SK-N-SH (cell line): ENCODE measurements at regions not wholly inside any gene's neighbourhood (a gene's known extent, or its start where the extent isn't known, plus 50 kb on each side); places are given as distances from the start of the nearest gene placed in this dataset.

Experiments used
- CTCF ChIA-PET: fragments of 300-600, 350-600 bp; formaldehyde crosslinking; extraction: SDS; loops from one replicate; lab custom pipeline; 2021; lab: Yijun Ruan, JAX
- POLR2A ChIA-PET: fragments of 350-600 bp; sonication (Branson Sonifier 250); formaldehyde crosslinking; extraction: SDS; loops from one replicate; lab custom pipeline; 2020; ENCODE audit warnings: antibody characterized with exemption, inconsistent platforms; lab: Yijun Ruan, JAX
- DNase-seq: peaks from one replicate; pipeline ENCODE4 v3.0.0; 2012
- H2AFZ ChIP-seq: fragments of 200-600 bp; sonication (generic); 2 replicates; pipeline ENCODE4 v1.8.1; 2016; ENCODE audit warnings: antibody characterized with exemption, mild to moderate bottlenecking, low read depth
- H3F3A ChIP-seq: fragments of 200-600 bp; sonication (generic); replicated peaks from 2 replicates; pipeline ENCODE3; 2016; ENCODE audit warnings: antibody characterized with exemption, mild to moderate bottlenecking; ENCODE audit not compliant: insufficient read depth
- H3K27ac ChIP-seq, 2 experiments: fragments of 200-500 bp in 1 of 2; fragments of 200-600 bp in 1 of 2; sonication (Bioruptor generic) in 1 of 2; sonication (generic), shearing (Covaris generic) in 1 of 2; 2 replicates each; pipeline versions ENCODE4 v1.5.1 to v1.6.1; 2014 to 2016; ENCODE audit warnings: low read depth in 2 of 2, inconsistent platforms in 1 of 2, low read length in 1 of 2, mild to moderate bottlenecking in 1 of 2, mixed read lengths in 1 of 2
- H3K27me3 ChIP-seq: fragments of 200-600 bp; sonication (generic), shearing (Covaris generic); 2 replicates; pipeline ENCODE4 v1.6.1; 2016; ENCODE audit warnings: mixed run types; ENCODE audit not compliant: insufficient read depth
- H3K36me3 ChIP-seq, 2 experiments: fragments of 200-500 bp in 1 of 2; fragments of 200-600 bp in 1 of 2; sonication (Bioruptor generic) in 1 of 2; sonication (generic) in 1 of 2; replicated peaks in 1 of 2; 2 replicates each; pipeline versions ENCODE3 to v1.5.1; 2014 to 2016; ENCODE audit warnings: low read length in 1 of 2, mild to moderate bottlenecking in 1 of 2; ENCODE audit not compliant: insufficient read depth in 2 of 2, control insufficient read depth in 1 of 2
- H3K4me1 ChIP-seq, 2 experiments: fragments of 200-500 bp in 1 of 2; fragments of 200-600 bp in 1 of 2; sonication (Bioruptor generic) in 1 of 2; sonication (generic), shearing (Covaris generic) in 1 of 2; 2 replicates each; pipeline versions ENCODE4 v1.5.1 to v1.6.1; 2014 to 2016; ENCODE audit warnings: low read depth in 1 of 2, low read length in 1 of 2, mixed run types in 1 of 2; ENCODE audit not compliant: insufficient read depth in 2 of 2, control insufficient read depth in 1 of 2
- H3K4me2 ChIP-seq: fragments of 200-600 bp; sonication (generic), shearing (Covaris generic); 2 replicates; pipeline ENCODE4 v1.6.1; 2017; ENCODE audit warnings: mixed run types
- H3K4me3 ChIP-seq, 2 experiments: fragments of 200-500 bp in 1 of 2; fragments of 200-600 bp in 1 of 2; sonication (Bioruptor generic) in 1 of 2; sonication (generic), shearing (Covaris generic) in 1 of 2; 2 replicates each; pipeline versions ENCODE4 v1.5.1 to v1.8.1; 2014 to 2016; ENCODE audit warnings: low read depth in 2 of 2, inconsistent platforms in 1 of 2, low read length in 1 of 2, mild to moderate bottlenecking in 1 of 2, mixed read lengths in 1 of 2, moderate library complexity in 1 of 2
- H3K79me2 ChIP-seq: fragments of 200-600 bp; sonication (generic); 2 replicates; pipeline ENCODE4 v1.8.1; 2017; ENCODE audit warnings: mild to moderate bottlenecking; ENCODE audit not compliant: insufficient read depth
- H3K9ac ChIP-seq: fragments of 200-600 bp; sonication (generic); 2 replicates; pipeline ENCODE4 v1.6.1; 2017; ENCODE audit warnings: mixed run types
- H3K9me2 ChIP-seq: fragments of 200-600 bp; sonication (generic); 2 replicates; pipeline ENCODE4 v1.6.1; 2017; ENCODE audit warnings: mixed run types
- H3K9me3 ChIP-seq: fragments of 200-600 bp; sonication (generic); 2 replicates; pipeline ENCODE4 v1.6.1; 2017; ENCODE audit warnings: mixed run types, mild to moderate bottlenecking, moderate library complexity
- H4K20me1 ChIP-seq: fragments of 200-600 bp; sonication (generic); 2 replicates; pipeline ENCODE4 v1.6.1; 2017; ENCODE audit warnings: mild to moderate bottlenecking, mixed run types; ENCODE audit not compliant: insufficient read depth
- ELF1 ChIP-seq: IDR thresholded peaks from 2 replicates; pipeline ENCODE4 v1.4.0; 2012
- EP300 ChIP-seq, 2 experiments: IDR thresholded peaks; 2 replicates each; pipeline versions ENCODE4 v1.4.0 to v1.6.1; 2012; ENCODE audit warnings: borderline replicate concordance in 1 of 2, low read depth in 1 of 2, low read length in 1 of 2
- EZH2phosphoT487 ChIP-seq: fragments of 200-600 bp; sonication (generic); IDR thresholded peaks from 2 replicates; pipeline ENCODE4 v1.6.1; 2017; ENCODE audit warnings: low read depth, mixed run types, mild to moderate bottlenecking, antibody characterized with exemption, moderate library complexity, borderline replicate concordance
- FOXM1 ChIP-seq: IDR thresholded peaks from 2 replicates; pipeline ENCODE4 v1.4.0; 2012; ENCODE audit warnings: low read depth, mild to moderate bottlenecking
- IRF3 ChIP-seq: fragments of 150-350 bp; IDR thresholded peaks from 2 replicates; pipeline ENCODE4 v1.6.1; 2016; ENCODE audit warnings: mild to moderate bottlenecking, low read depth, low read length
- MXI1 ChIP-seq: IDR thresholded peaks from 2 replicates; pipeline ENCODE4 v1.6.1; 2012; ENCODE audit warnings: mild to moderate bottlenecking, low read depth, low read length, improper control_type of control experiment
- NFIC ChIP-seq: IDR thresholded peaks from 2 replicates; pipeline ENCODE4 v1.4.0; 2012; ENCODE audit warnings: borderline replicate concordance
- POLR2AphosphoS5 ChIP-seq: IDR thresholded peaks from 2 replicates; pipeline ENCODE4 v1.6.1; 2012; ENCODE audit warnings: low read depth, low read length
- RCOR1 ChIP-seq: fragments of 150-350 bp; IDR thresholded peaks from 2 replicates; pipeline ENCODE4 v1.6.1; 2017; ENCODE audit warnings: antibody characterized with exemption, low read length
- RXRA ChIP-seq: IDR thresholded peaks from 2 replicates; pipeline ENCODE4 v1.4.0; 2012; ENCODE audit warnings: low read depth, mild to moderate bottlenecking, borderline replicate concordance
- SMC3 ChIP-seq: IDR thresholded peaks from 2 replicates; pipeline ENCODE4 v1.6.1; 2012; ENCODE audit warnings: low read depth, low read length, improper control_type of control experiment
- TAF1 ChIP-seq: IDR thresholded peaks from 2 replicates; pipeline ENCODE4 v1.6.1; 2012; ENCODE audit warnings: low read depth, mild to moderate bottlenecking, low read length, moderate library complexity, borderline replicate concordance
- TCF12 ChIP-seq: IDR thresholded peaks from 2 replicates; pipeline ENCODE4 v1.4.0; 2012
- TEAD4 ChIP-seq: IDR thresholded peaks from 2 replicates; pipeline ENCODE4 v1.4.0; 2012; ENCODE audit warnings: mild to moderate bottlenecking, borderline replicate concordance; ENCODE audit not compliant: insufficient read depth
- USF1 ChIP-seq: IDR thresholded peaks from 2 replicates; pipeline ENCODE4 v1.4.0; 2012; ENCODE audit warnings: low read depth, borderline replicate concordance
- USF2 ChIP-seq: fragments of 150-350 bp; IDR thresholded peaks from 2 replicates; pipeline ENCODE4 v1.6.1; 2017; ENCODE audit warnings: antibody characterized with exemption, low read length, low read depth, borderline replicate concordance
- YY1 ChIP-seq: IDR thresholded peaks from 2 replicates; pipeline ENCODE4 v1.4.0; 2012; ENCODE audit warnings: low read depth, mild to moderate bottlenecking
- ZBTB33 ChIP-seq: IDR thresholded peaks from 2 replicates; pipeline ENCODE4 v1.4.0; 2012; ENCODE audit warnings: low read depth, borderline replicate concordance
- WGBS: methylation state at CpG from one replicate; pipeline ENCODE4 v1.1.6; 2017; ENCODE audit warnings: low lambda C conversion rate; 5-methylcytosine and 5-hydroxymethylcytosine counted together

- Histone ChIP-seq H3K9me3 (peaks cover 3% of the 10 kb centered on the region; the same call in 1 of the 2 replicates), H3K4me2 (no peak overlapping the region), H3K36me3 (no peaks in the 10 kb centered on the region), H3F3A (no peaks in the 10 kb centered on the region), H3K9ac (no peak overlapping the region), H3K27me3 (no peaks in the 10 kb centered on the region), H3K9me2 (no peaks in the 10 kb centered on the region), H4K20me1 (no peaks in the 10 kb centered on the region), H3K27ac (no peak overlapping the region), H3K4me3 (no peak overlapping the region), H2AFZ (no peak overlapping the region), H3K4me1 (peaks cover 0 to 2% of the 10 kb centered on the region in 2 experiments; a peak in 1 of 4 replicates), H3K79me2 (no peaks in the 10 kb centered on the region)
- 33% methylated on average over 5 of the region's 5 CpGs for WGBS
- no peak for DNase-seq
- ChIA-PET POLR2A (no interaction called here), CTCF (interaction anchor here (1.8 kb wide), 1 partner anchor 256 kb away, joined by 6 read pairs; no protein-coding TSS in a partner anchor)
- no peak for TF ChIP-seq TAF1
- no peak for TF ChIP-seq FOXM1
- TF ChIP-seq TCF12, result no peak
- TF ChIP-seq TEAD4, result no peak
- TF ChIP-seq IRF3, result no peak
- TF ChIP-seq USF2, result no peak
- TF ChIP-seq EP300 (IDR thresholded peaks at IDR 0.05; ENCODE audit: borderline replicate concordance in 1 of 2, low read depth in 1 of 2, low read length in 1 of 2), result no peak
- TF ChIP-seq ELF1, result no peak
- no peak for TF ChIP-seq MXI1
- TF ChIP-seq RCOR1, result no peak
- no peak for TF ChIP-seq SMC3
- TF ChIP-seq ZBTB33, result no peak
- TF ChIP-seq EZH2phosphoT487, result no peak
- TF ChIP-seq NFIC, result no peak
- no peak for TF ChIP-seq YY1
- TF ChIP-seq RXRA, result no peak
- no peak for TF ChIP-seq POLR2AphosphoS5
- no peak for TF ChIP-seq USF1
- TF ChIP-seq, all 33 proteins: peak for 0
Observed at GRCh38 chr3:98259-98654, 98.3 kb upstream of the CHL1 start.
